Activated gamma-delta T cell treated with Interleukin-2 at 50 U/mL for 16 hours (primary cell): ENCODE measurements at regions not wholly inside any gene's neighbourhood (a gene's known extent, or its start where the extent isn't known, plus 50 kb on each side); places are given as distances from the start of the nearest gene placed in this dataset.

ENCODE experiments used
- DNase-seq: peaks from one replicate; pipeline ENCODE4 v3.0.0-alpha.2; 2020

DNA sequence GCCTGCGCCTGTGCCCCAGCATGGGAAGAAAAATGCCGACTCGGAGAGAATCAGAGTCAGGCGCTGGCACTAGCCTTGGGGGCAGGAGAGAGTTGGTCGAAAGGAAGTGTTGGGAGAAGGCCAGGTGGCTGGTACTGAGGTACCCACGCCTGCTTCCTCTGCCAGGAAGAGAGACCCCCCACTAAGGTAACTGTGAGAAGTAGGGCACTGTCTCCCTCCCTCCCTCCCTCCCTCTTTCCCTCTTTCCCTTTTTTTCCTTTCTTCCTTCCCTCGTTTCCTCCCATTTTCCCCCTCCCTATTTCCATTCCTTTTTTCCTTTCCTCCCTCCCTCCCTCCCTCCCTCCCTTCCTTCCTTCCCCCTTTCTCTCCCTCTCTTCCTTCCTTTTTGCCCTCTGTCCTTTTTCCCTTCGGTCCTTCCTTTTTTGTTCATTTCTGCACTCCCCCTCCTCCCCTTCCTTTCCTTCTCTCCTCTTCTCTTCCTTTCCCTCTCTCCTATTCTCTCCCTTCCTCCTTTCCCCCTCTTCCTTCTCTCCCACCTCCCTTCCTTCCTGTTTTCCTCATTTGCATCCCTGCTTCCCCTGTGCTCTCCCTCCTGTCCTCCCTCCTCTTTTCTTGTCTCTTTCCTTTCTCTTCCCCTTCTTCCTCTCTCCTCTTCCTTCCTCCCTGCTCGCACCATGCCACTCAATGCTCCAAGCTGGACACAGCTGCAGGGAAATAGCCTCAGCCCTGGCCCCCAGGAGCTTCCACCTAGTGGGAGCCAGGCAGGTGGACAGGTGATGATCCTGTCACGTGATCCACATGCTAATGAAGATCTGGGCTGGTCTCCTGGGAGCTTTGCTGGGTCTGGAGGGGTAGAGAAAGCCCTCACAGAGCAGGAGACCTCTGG, 148.0 kb downstream of the DHX35 start:
- no peak for DNase-seq

DNA sequence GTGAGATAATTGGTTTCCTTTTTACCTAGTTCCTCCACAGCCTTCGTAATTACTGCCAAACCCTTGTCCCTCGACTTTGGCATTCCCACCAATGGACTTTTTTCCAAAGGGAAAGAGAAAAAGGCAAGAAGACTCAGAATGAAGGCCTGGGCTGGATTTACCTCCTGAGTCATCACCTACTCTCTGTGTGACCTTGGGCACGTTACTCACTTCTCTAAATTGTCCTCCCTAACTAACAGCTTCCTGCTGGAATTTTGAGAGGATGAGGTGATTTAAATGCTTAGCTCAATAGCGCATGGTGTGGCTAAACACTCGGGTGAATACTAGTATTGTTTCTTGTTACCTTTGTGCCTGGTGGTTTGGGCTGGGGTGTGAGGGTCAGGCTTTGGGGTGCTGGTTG, 146.6 kb downstream of the DHX35 start:
- no peak for DNase-seq

- no peak for DNase-seq
Measured at GRCh38 chr20:39107741-39108140, 145.6 kb downstream of the DHX35 start.

DNA sequence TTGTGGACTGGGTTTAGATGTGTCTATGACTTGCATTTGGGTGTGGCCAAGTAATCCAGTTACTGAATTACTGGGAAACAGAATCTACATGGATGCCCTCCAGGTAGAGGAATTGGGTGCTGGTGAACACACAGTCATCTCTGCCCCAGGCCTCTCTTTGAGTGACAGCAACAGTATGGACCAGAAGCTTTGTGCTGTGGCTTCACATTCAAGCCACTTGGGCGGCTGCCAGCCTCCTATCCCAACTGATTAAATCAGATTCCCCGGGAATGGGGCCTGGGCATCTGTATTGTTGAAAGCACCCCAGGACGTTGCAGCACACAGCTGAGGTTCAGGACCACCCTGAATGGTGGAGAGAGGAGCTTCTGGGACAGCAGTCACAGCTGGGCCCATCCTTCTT, 144.6 kb downstream of the DHX35 start:
- no peak for DNase-seq

DNA sequence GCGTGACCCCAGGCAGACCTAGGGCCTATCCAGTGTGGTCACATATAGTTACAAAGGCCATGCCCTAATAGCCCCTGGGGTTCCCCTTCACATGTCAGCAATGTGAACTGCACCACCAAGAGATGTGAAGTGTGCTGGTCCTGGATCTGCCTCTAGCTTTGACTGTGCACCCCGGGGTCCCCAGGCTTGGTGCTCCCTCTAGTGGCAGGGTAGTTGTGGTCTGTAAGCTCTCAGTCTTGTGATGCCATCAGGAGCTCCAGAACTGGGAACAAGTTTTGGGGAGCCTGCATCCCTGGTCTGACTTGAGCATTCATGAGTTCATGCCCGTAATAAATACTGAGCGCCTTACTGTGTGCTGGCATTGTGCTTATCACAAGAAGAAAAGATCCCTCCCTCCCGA, 143.4 kb downstream of the DHX35 start:
- DNase-seq = no peak

DNA sequence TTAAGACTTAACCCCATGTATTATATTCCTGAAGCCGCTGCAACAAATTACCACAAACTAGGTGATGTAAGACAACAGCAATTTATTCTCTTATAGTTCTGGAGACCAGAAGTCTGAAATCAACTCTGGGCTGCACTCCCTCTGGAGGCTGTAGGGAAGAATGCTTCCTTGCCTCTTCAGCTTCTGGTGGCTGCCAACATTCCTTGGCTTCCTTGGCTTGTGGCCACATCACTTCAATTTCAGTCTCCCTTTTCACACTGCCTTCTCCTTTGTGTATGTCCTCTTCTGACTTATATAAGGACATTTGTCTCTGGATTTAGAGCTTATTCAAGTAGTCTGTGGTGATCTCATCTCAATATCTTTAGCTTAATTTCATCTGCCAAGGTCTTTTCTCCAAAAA, 141.6 kb downstream of the DHX35 start:
- no peak for DNase-seq

DNA sequence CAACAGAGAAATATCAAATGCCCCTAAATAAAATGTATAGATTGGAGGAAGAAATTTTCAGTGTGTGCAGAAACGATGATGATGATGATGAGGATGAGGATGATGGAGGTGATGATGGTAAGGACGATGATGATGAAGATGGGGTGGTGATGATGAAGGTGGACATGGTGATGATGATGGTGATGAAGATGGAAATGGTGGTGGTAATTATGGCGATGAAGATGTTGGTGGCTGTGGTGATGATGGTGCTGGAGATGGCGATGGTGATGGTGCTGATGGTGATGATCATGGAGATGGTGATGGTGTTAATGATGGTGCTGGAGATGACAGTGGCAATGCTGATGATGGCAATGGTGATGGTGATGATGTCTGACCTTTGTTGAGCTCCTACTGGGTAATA, 141.2 kb downstream of the DHX35 start:
- DNase-seq = no peak

GRCh38 chr20:39101895-39102294, 139.8 kb downstream of the DHX35 start:
- no peak for DNase-seq

- DNase-seq = no peak
Measured at GRCh38 chr20:39100691-39101090, 138.5 kb downstream of the DHX35 start.

GRCh38 chr20:39097889-39098288, 135.7 kb downstream of the DHX35 start:
- DNase-seq = no peak

DNA sequence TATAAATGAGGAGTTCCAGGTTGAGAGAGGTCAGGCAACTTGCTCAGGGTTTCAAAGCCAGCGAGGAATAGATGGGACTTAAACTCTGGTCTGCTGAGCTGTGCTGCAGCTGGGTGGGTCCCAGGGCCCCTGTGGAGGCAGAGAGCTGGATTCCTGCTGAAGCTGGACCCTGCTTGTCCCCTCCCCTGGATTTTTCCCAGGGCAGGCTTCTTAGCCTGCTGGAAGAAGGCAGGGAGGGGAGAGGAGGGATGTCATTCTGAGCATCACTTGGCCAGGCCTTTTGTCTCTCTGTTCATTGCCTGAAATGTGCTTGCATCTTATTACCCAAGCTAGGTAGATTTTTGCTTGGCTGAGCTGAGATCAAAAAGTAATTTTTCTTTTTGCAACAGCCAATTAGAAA, 133.7 kb downstream of the DHX35 start:
- no peak for DNase-seq

- DNase-seq = no peak
Measured at GRCh38 chr20:39094391-39094790, 132.2 kb downstream of the DHX35 start.

GRCh38 chr20:39092733-39093410, 130.7 kb downstream of the DHX35 start:
- DNase-seq = no peak

GRCh38 chr20:39090906-39091305, 128.8 kb downstream of the DHX35 start:
- no peak for DNase-seq

- no peak for DNase-seq
Measured at GRCh38 chr20:39089797-39090196, 127.7 kb downstream of the DHX35 start.
